T-helper 2 cell treated with Interferon-gamma antibody and Interleukin-4, amounts not matched to agents 5 μg/mL and 100 μg/mL, for 36 hours (primary cell): ENCODE measurements at regions not wholly inside any gene's neighbourhood (a gene's known extent, or its start where the extent isn't known, plus 50 kb on each side); places are given as distances from the start of the nearest gene placed in this dataset.

Source experiments
- DNase-seq: peaks from one replicate; pipeline ENCODE4 v3.0.0; 2021; ENCODE audit warnings: low spot score
- H3K27ac Mint-ChIP-seq: one replicate; pipeline ENCODE4 v1.8.0; 2021; ENCODE audit warnings: mild to moderate bottlenecking, mixed read lengths
- H3K27me3 Mint-ChIP-seq: one replicate; pipeline ENCODE4 v1.8.0; 2021; ENCODE audit warnings: low read depth, mixed read lengths
- H3K36me3 Mint-ChIP-seq: one replicate; pipeline ENCODE4 v1.8.0; 2021; ENCODE audit warnings: low read depth, mixed read lengths
- H3K4me1 Mint-ChIP-seq: one replicate; pipeline ENCODE4 v1.8.0; 2021; ENCODE audit warnings: low read depth, mixed read lengths
- H3K4me3 Mint-ChIP-seq: one replicate; pipeline ENCODE4 v1.8.0; 2022; ENCODE audit warnings: mild to moderate bottlenecking, moderate library complexity, mixed read lengths
- H3K9me3 Mint-ChIP-seq: one replicate; pipeline ENCODE4 v1.8.0; 2021; ENCODE audit warnings: mixed read lengths

GRCh38 chr6:97701801-97702200 is 418.8 kb upstream of the MMS22L start:
- Mint-ChIP-seq H3K9me3 (no peaks in the 10 kb centered on the region), H3K4me1 (no peaks in the 10 kb centered on the region), H3K36me3 (no peaks in the 10 kb centered on the region), H3K27me3 (no peaks in the 10 kb centered on the region), H3K4me3 (no peak overlapping the region), H3K27ac (no peak overlapping the region)
- no peak for DNase-seq

- H3K4me1 Mint-ChIP-seq: no peaks in the 10 kb centered on the region
- no peak overlapping the region for H3K4me3 Mint-ChIP-seq
- no peak overlapping the region for H3K27ac Mint-ChIP-seq
- DNase-seq: no peak
- no peaks in the 10 kb centered on the region for H3K27me3 Mint-ChIP-seq
- no peaks in the 10 kb centered on the region for H3K36me3 Mint-ChIP-seq
- no peaks in the 10 kb centered on the region for H3K9me3 Mint-ChIP-seq
Observed at GRCh38 chr6:97702248-97702647, 419.2 kb upstream of the MMS22L start.

GRCh38 chr6:97703661-97704060 is 420.6 kb upstream of the MMS22L start:
- DNase-seq: no peak
- Mint-ChIP-seq H3K9me3 (no peaks in the 10 kb centered on the region), H3K27ac (no peak overlapping the region), H3K4me3 (no peak overlapping the region), H3K27me3 (no peaks in the 10 kb centered on the region), H3K4me1 (no peaks in the 10 kb centered on the region), H3K36me3 (no peaks in the 10 kb centered on the region)

GRCh38 chr6:97705568-97705967 is 422.6 kb upstream of the MMS22L start:
- Mint-ChIP-seq H3K27me3 (no peaks in the 10 kb centered on the region), H3K27ac (no peak overlapping the region), H3K4me3 (no peak overlapping the region), H3K36me3 (no peaks in the 10 kb centered on the region), H3K4me1 (no peaks in the 10 kb centered on the region), H3K9me3 (no peaks in the 10 kb centered on the region)
- no peak for DNase-seq

- no peak for DNase-seq
- H3K27ac Mint-ChIP-seq: no peak overlapping the region
- H3K27me3 Mint-ChIP-seq: no peaks in the 10 kb centered on the region
- no peak overlapping the region for H3K4me3 Mint-ChIP-seq
- no peaks in the 10 kb centered on the region for H3K9me3 Mint-ChIP-seq
- H3K4me1 Mint-ChIP-seq: no peaks in the 10 kb centered on the region
- no peaks in the 10 kb centered on the region for H3K36me3 Mint-ChIP-seq
Observed at GRCh38 chr6:97712751-97713150, 429.7 kb upstream of the MMS22L start.

- Mint-ChIP-seq H3K4me3 (no peak overlapping the region), H3K27me3 (no peaks in the 10 kb centered on the region), H3K36me3 (no peaks in the 10 kb centered on the region), H3K27ac (no peak overlapping the region), H3K9me3 (no peaks in the 10 kb centered on the region), H3K4me1 (no peaks in the 10 kb centered on the region)
- DNase-seq: no peak
Observed at GRCh38 chr6:97714772-97715171, 431.8 kb upstream of the MMS22L start.

DNA sequence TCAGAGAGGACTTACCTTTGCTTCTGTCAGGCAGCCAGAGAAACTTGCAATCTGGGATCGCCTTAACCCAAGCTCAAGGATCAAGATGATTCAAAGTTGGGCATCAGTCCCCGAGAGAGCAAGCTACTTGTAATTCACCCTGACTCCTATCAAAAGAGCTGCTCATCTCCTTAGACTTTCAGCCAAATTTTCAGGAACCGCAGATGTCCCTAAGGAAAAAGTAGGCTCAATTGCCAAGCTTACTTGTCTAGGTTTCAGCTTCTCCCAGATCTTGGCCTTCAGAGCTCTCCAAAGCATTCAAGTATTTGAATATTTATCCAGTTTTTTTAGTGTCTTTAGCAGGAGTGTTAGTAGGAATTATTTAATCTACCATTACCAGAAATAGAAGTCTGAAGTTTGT is 434.1 kb upstream of the MMS22L start:
- no peaks in the 10 kb centered on the region for H3K36me3 Mint-ChIP-seq
- H3K4me1 Mint-ChIP-seq: no peaks in the 10 kb centered on the region
- no peaks in the 10 kb centered on the region for H3K27me3 Mint-ChIP-seq
- DNase-seq: no peak
- no peak overlapping the region for H3K27ac Mint-ChIP-seq
- no peaks in the 10 kb centered on the region for H3K9me3 Mint-ChIP-seq
- H3K4me3 Mint-ChIP-seq: no peak overlapping the region

GRCh38 chr6:97726378-97726777 is 443.4 kb upstream of the MMS22L start:
- no peak for DNase-seq
- no peaks in the 10 kb centered on the region for H3K36me3 Mint-ChIP-seq

GRCh38 chr6:97732045-97732444 is 449.0 kb upstream of the MMS22L start:
- no peaks in the 10 kb centered on the region for H3K9me3 Mint-ChIP-seq
- no peaks in the 10 kb centered on the region for H3K36me3 Mint-ChIP-seq
- no peaks in the 10 kb centered on the region for H3K4me1 Mint-ChIP-seq

More at GRCh38 chr6:97726378-97726777, 443.4 kb upstream of the MMS22L start:
- no peaks in the 10 kb centered on the region for H3K9me3 Mint-ChIP-seq
- no peak overlapping the region for H3K4me3 Mint-ChIP-seq
- H3K4me1 Mint-ChIP-seq: no peaks in the 10 kb centered on the region
- H3K27ac Mint-ChIP-seq: no peak overlapping the region
- H3K27me3 Mint-ChIP-seq: no peaks in the 10 kb centered on the region

DNA sequence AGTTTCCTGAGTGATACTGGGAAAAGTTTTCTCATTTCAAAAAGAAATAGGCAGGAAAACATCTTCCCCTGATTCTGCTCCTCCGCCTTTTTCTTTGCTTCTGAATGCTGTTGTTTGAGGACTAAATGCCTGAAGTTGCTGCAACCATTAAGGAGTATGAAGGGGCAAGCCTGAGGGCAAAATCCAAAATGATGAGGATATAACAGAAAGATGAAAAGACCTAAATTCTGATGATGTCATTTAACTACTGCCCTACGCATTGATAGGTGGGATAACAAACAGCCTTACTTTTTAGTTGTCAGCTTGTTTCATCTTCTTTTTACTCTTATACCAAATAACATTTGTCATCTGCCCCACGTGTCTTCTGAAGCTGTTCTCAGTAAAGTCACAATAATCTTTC is 474.6 kb upstream of the MMS22L start:
- H3K9me3 Mint-ChIP-seq: no peaks in the 10 kb centered on the region
- no peaks in the 10 kb centered on the region for H3K4me1 Mint-ChIP-seq
- H3K36me3 Mint-ChIP-seq: no peaks in the 10 kb centered on the region
- H3K27ac Mint-ChIP-seq: no peak overlapping the region
- H3K4me3 Mint-ChIP-seq: no peak overlapping the region
- no peaks in the 10 kb centered on the region for H3K27me3 Mint-ChIP-seq
- no peak for DNase-seq

More at GRCh38 chr6:97732045-97732444, 449.0 kb upstream of the MMS22L start:
- no peak for DNase-seq
- no peak overlapping the region for H3K4me3 Mint-ChIP-seq
- H3K27me3 Mint-ChIP-seq: no peaks in the 10 kb centered on the region
- no peak overlapping the region for H3K27ac Mint-ChIP-seq

DNA sequence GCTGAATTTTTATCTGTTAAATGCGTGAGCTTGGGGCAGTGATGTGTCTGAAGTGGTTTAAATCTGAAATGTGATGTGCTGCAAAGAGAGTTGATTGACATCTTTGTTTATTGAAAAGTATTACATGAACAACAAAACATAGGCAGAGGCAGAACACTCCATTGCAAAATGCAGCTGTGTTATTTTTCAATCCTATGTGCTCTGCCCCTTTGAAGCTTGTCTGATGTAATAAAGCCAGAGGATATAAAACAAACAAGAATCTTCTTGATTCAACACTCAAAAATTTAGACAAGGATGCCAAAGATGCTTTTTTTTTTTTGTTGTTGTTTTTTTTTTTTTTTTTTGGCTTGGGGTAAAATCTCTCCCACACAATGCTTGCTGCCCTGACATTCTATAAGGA is 482.4 kb upstream of the MMS22L start:
- Mint-ChIP-seq H3K9me3 (no peaks in the 10 kb centered on the region), H3K36me3 (no peaks in the 10 kb centered on the region), H3K4me3 (no peak overlapping the region), H3K27me3 (no peaks in the 10 kb centered on the region), H3K27ac (no peak overlapping the region), H3K4me1 (no peaks in the 10 kb centered on the region)
- DNase-seq: no peak

DNA sequence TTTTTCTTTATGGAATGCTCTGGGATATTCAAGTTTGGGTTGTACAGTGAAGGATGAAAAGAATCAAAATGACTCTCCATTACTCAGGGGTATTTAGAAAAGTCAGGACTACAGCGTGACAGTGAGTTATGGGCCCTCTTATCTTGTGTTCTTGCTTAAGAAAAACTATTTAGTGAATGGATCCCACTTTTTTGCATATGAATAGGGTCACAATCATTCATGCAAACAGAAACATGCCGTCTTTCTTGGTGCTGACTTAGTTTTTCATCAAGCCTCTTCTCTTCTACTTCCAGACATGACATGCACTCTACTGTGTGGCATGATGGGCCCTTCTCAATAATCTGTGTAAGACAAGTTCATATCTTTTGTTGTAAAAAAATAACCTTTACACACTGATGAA is 488.4 kb upstream of the MMS22L start:
- no peaks in the 10 kb centered on the region for H3K9me3 Mint-ChIP-seq
- no peak overlapping the region for H3K4me3 Mint-ChIP-seq
- DNase-seq: no peak
- H3K4me1 Mint-ChIP-seq: no peaks in the 10 kb centered on the region
- no peak overlapping the region for H3K27ac Mint-ChIP-seq
- no peaks in the 10 kb centered on the region for H3K36me3 Mint-ChIP-seq
- H3K27me3 Mint-ChIP-seq: no peaks in the 10 kb centered on the region

- no peaks in the 10 kb centered on the region for H3K36me3 Mint-ChIP-seq
Observed at GRCh38 chr6:97775012-97775411, 492.0 kb upstream of the MMS22L start.

GRCh38 chr6:97778290-97779038 is 495.4 kb upstream of the MMS22L start:
- DNase-seq: no peak
- Mint-ChIP-seq H3K27me3 (no peaks in the 10 kb centered on the region), H3K27ac (no peak overlapping the region), H3K4me1 (no peaks in the 10 kb centered on the region), H3K36me3 (no peaks in the 10 kb centered on the region), H3K4me3 (no peak overlapping the region), H3K9me3 (no peaks in the 10 kb centered on the region)

More at GRCh38 chr6:97775012-97775411, 492.0 kb upstream of the MMS22L start:
- Mint-ChIP-seq H3K27me3 (no peaks in the 10 kb centered on the region), H3K27ac (no peak overlapping the region), H3K9me3 (no peaks in the 10 kb centered on the region), H3K4me1 (no peaks in the 10 kb centered on the region), H3K4me3 (no peak overlapping the region)
- DNase-seq: no peak
